ENCODE measurements at regions not wholly inside any gene's neighbourhood (a gene's known extent, or its start where the extent isn't known, plus 50 kb on each side); places are given as distances from the start of the nearest gene placed in this dataset.
"Not testable (repeated sequence)": the region's sequence is repeated elsewhere in the genome, so short reads cannot be mapped to it uniquely, and the experiment has no call there.

- Histone ChIP-seq H3K27ac (replicated peaks) (no peak overlapping the region), H3K4me3 (replicated peaks; ENCODE audit: insufficient read depth, low read length) (no peak overlapping the region), H3K27me3 (ENCODE audit: insufficient read depth, poor library complexity, severe bottlenecking) (no peaks in the 10 kb centered on the region)
- DNase-seq (ENCODE audit: low read depth in 1 of 2, low spot score in 1 of 2): no peak
- TF ChIP-seq POLR2AphosphoS5 (IDR thresholded peaks at IDR 0.05; ENCODE audit: low read depth) (no peak), REST (IDR thresholded peaks at IDR 0.05; ENCODE audit: insufficient replicate concordance, low read depth) (no peak), GABPA (IDR thresholded peaks at IDR 0.05; ENCODE audit: low read depth) (no peak), SPI1 (IDR thresholded peaks at IDR 0.05; ENCODE audit: borderline replicate concordance, low read depth) (no peak), CTCF (IDR thresholded peaks at IDR 0.05; ENCODE audit: insufficient read depth, low read length) (no peak)
These were observed 663.1 kb downstream of the SH2D4B start for GRCh38 chr10:81200801-81201200.

GRCh38 chr10:81207359-81207758 lies 667.6 kb upstream of the NRG3 start:
- H3K4me3 ChIP-seq (replicated peaks; ENCODE audit: insufficient read depth, low read length); H3K27me3 ChIP-seq (ENCODE audit: insufficient read depth, poor library complexity, severe bottlenecking); DNase-seq (ENCODE audit: low read depth in 1 of 2, low spot score in 1 of 2); H3K27ac ChIP-seq (replicated peaks): not testable (repeated sequence)

- no peak overlapping the region for H3K4me3 ChIP-seq (replicated peaks; ENCODE audit: insufficient read depth, low read length)
- no peak for DNase-seq (ENCODE audit: low read depth in 1 of 2, low spot score in 1 of 2)
- TF ChIP-seq REST (IDR thresholded peaks at IDR 0.05; ENCODE audit: insufficient replicate concordance, low read depth) (no peak), POLR2AphosphoS5 (IDR thresholded peaks at IDR 0.05; ENCODE audit: low read depth) (no peak), GABPA (IDR thresholded peaks at IDR 0.05; ENCODE audit: low read depth) (no peak), CTCF (IDR thresholded peaks at IDR 0.05; ENCODE audit: insufficient read depth, low read length) (no peak), SPI1 (IDR thresholded peaks at IDR 0.05; ENCODE audit: borderline replicate concordance, low read depth) (no peak)
- no peak overlapping the region for H3K27ac ChIP-seq (replicated peaks)
- H3K27me3 ChIP-seq (ENCODE audit: insufficient read depth, poor library complexity, severe bottlenecking): no peaks in the 10 kb centered on the region
These were observed 661.6 kb upstream of the NRG3 start for GRCh38 chr10:81213370-81213769.

- no peak for TF ChIP-seq GABPA (IDR thresholded peaks at IDR 0.05; ENCODE audit: low read depth)
- no peak for TF ChIP-seq SPI1 (IDR thresholded peaks at IDR 0.05; ENCODE audit: borderline replicate concordance, low read depth)
- no peak for TF ChIP-seq POLR2AphosphoS5 (IDR thresholded peaks at IDR 0.05; ENCODE audit: low read depth)
- TF ChIP-seq REST (IDR thresholded peaks at IDR 0.05; ENCODE audit: insufficient replicate concordance, low read depth): no peak
- no peak for TF ChIP-seq CTCF (IDR thresholded peaks at IDR 0.05; ENCODE audit: insufficient read depth, low read length)
- Histone ChIP-seq H3K27me3 (ENCODE audit: insufficient read depth, poor library complexity, severe bottlenecking) (no peaks in the 10 kb centered on the region), H3K4me3 (replicated peaks; ENCODE audit: insufficient read depth, low read length) (no peak overlapping the region), H3K27ac (replicated peaks) (no peak overlapping the region)
- DNase-seq (ENCODE audit: low read depth in 1 of 2, low spot score in 1 of 2): no peak
These were observed 659.5 kb upstream of the NRG3 start for GRCh38 chr10:81215498-81215897.

All from HL-60 (cell line).